Neural cell (in vitro differentiated cells): ENCODE measurements at regions not wholly inside any gene's neighbourhood (a gene's known extent, or its start where the extent isn't known, plus 50 kb on each side); places are given as distances from the start of the nearest gene placed in this dataset.

Source experiments
- EZH2 ChIP-seq: fragments of 200-600, 300-800 bp; shearing (Covaris generic), sonication (generic); IDR thresholded peaks from 2 replicates; pipeline ENCODE4 v1.6.1; 2014; ENCODE audit warnings: antibody characterized with exemption, low read length, borderline replicate concordance, mild to moderate bottlenecking; ENCODE audit not compliant: insufficient read depth, poor library complexity, severe bottlenecking
- RAD21 ChIP-seq: fragments of 450-650 bp; conservative IDR thresholded peaks from 2 replicates; pipeline ENCODE4 v1.6.1; 2014; ENCODE audit warnings: antibody characterized with exemption, mild to moderate bottlenecking, moderate library complexity

DNA sequence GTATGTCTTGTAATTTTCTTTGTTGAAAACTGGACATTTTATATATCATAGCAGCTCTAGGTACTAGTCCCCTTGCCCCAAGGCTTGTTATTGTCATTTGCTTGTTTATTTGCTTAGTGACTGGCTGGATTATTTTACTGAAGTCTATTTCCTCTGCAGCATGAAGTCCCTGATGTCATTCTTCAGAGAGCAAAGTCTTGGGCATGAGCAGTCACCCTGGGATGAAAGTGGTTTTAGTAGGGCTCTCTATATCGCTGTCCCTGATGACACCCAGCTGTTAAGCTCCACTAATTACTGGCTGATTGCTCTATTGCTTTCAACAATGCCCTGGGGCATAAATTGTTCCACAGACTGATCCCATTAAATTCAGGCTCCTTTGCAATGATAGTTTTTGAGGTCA lies 113.5 kb upstream of the USP9X start:
- TF ChIP-seq EZH2 = no peak
- no peak for TF ChIP-seq RAD21
